ENCODE measurements at regions not wholly inside any gene's neighbourhood (a gene's known extent, or its start where the extent isn't known, plus 50 kb on each side); places are given as distances from the start of the nearest gene placed in this dataset.

- Histone ChIP-seq H3K4me3 (no peak overlapping the region), H3K9me3 (no peaks in the 10 kb centered on the region)
Observed at GRCh38 chr13:90232291-90232690, 1115.2 kb upstream of the MIR17HG start.

GRCh38 chr13:90233933-90234672 lies 1113.4 kb upstream of the MIR17HG start:
- WGBS, 3 donors, result 75 to 83% (median 78%) methylated on average over 7 of the region's 7 CpGs
- Histone ChIP-seq H3K27me3 (peaks cover 2% of the 10 kb centered on the region), H3K27ac (no peak overlapping the region), H3K4me3 (no peak overlapping the region), H3K36me3 (no peaks in the 10 kb centered on the region), H3K9me3 (no peaks in the 10 kb centered on the region), H3K4me1 (ENCODE audit: insufficient read depth) (no peaks in the 10 kb centered on the region)
- TF ChIP-seq POLR2A (IDR thresholded peaks at IDR 0.05) (no peak), EP300 (IDR thresholded peaks at IDR 0.05) (no peak), CTCF (IDR thresholded peaks at IDR 0.05) (no peak)
- DNase-seq, result no peak
- intact Hi-C loops (cut with DNase I), result no loop called here

More at GRCh38 chr13:90232291-90232690, 1115.2 kb upstream of the MIR17HG start:
- no peak for TF ChIP-seq EP300 (IDR thresholded peaks at IDR 0.05)
- no peak for TF ChIP-seq CTCF (IDR thresholded peaks at IDR 0.05)
- no peak for TF ChIP-seq POLR2A (IDR thresholded peaks at IDR 0.05)
- Histone ChIP-seq H3K4me1 (ENCODE audit: insufficient read depth) (no peaks in the 10 kb centered on the region), H3K27ac (no peak overlapping the region), H3K27me3 (no peaks in the 10 kb centered on the region), H3K36me3 (no peaks in the 10 kb centered on the region)
- no peak for DNase-seq
- intact Hi-C loops (cut with DNase I), result no loop called here

- TF ChIP-seq CTCF (IDR thresholded peaks at IDR 0.05) (no peak), POLR2A (IDR thresholded peaks at IDR 0.05) (no peak), EP300 (IDR thresholded peaks at IDR 0.05) (no peak)
- intact Hi-C loops (cut with DNase I), result no loop called here
- Histone ChIP-seq H3K4me1 (ENCODE audit: insufficient read depth) (no peaks in the 10 kb centered on the region), H3K36me3 (no peaks in the 10 kb centered on the region), H3K27me3 (peaks cover 2% of the 10 kb centered on the region), H3K9me3 (no peaks in the 10 kb centered on the region), H3K4me3 (no peak overlapping the region), H3K27ac (no peak overlapping the region)
- no peak for DNase-seq
Observed at GRCh38 chr13:90237852-90238251, 1109.6 kb upstream of the MIR17HG start.

GRCh38 chr13:90238413-90238812 lies 1109.1 kb upstream of the MIR17HG start:
- no peak overlapping the region for H3K4me3 ChIP-seq
- H3K9me3 ChIP-seq, result no peaks in the 10 kb centered on the region
- H3K36me3 ChIP-seq, result no peaks in the 10 kb centered on the region
- no peaks in the 10 kb centered on the region for H3K4me1 ChIP-seq (ENCODE audit: insufficient read depth)
- DNase-seq, result no peak
- intact Hi-C loops (cut with DNase I), result no loop called here
- no peak overlapping the region for H3K27ac ChIP-seq
- peaks cover 2% of the 10 kb centered on the region for H3K27me3 ChIP-seq
- WGBS, 3 donors, result 34 to 46% (median 44%) methylated on average over 4 of the region's 4 CpGs
- TF ChIP-seq EP300 (IDR thresholded peaks at IDR 0.05), result no peak
- TF ChIP-seq POLR2A (IDR thresholded peaks at IDR 0.05), result no peak
- no peak for TF ChIP-seq CTCF (IDR thresholded peaks at IDR 0.05)

All from ovary (tissue), 7 donors.